Trophoblast cell (in vitro differentiated cells and primary cell): ENCODE measurements at regions not wholly inside any gene's neighbourhood (a gene's known extent, or its start where the extent isn't known, plus 50 kb on each side); places are given as distances from the start of the nearest gene placed in this dataset.

Experiments used
- DNase-seq, 2 donors: peaks; one replicate each; pipeline ENCODE4 v3.0.0-alpha.2; 2016
- H2AFZ ChIP-seq: 2 replicates; pipeline ENCODE4 v1.6.1; 2013; ENCODE audit warnings: low read length, moderate library complexity, mild to moderate bottlenecking; ENCODE audit not compliant: insufficient read depth, poor library complexity
- H2AK5ac ChIP-seq: 2 replicates; pipeline ENCODE4 v1.6.1; 2013; ENCODE audit warnings: mild to moderate bottlenecking, low read length
- H2BK120ac ChIP-seq: 2 replicates; pipeline ENCODE4 v1.6.1; 2013; ENCODE audit warnings: low read length, mild to moderate bottlenecking, moderate library complexity; ENCODE audit not compliant: insufficient read depth, poor library complexity
- H2BK12ac ChIP-seq: 2 replicates; pipeline ENCODE4 v1.6.1; 2013; ENCODE audit warnings: mild to moderate bottlenecking, low read length, moderate library complexity
- H2BK5ac ChIP-seq: 2 replicates; pipeline ENCODE4 v1.6.1; 2013; ENCODE audit warnings: low read length, low read depth, moderate library complexity, mild to moderate bottlenecking; ENCODE audit not compliant: poor library complexity
- H3K14ac ChIP-seq: 2 replicates; pipeline ENCODE4 v1.6.1; 2013; ENCODE audit warnings: mild to moderate bottlenecking, low read length
- H3K18ac ChIP-seq: 2 replicates; pipeline ENCODE4 v1.6.1; 2013; ENCODE audit warnings: mild to moderate bottlenecking, low read length
- H3K23ac ChIP-seq: 2 replicates; pipeline ENCODE4 v1.6.1; 2013; ENCODE audit warnings: low read length
- H3K27ac ChIP-seq: 2 replicates; pipeline ENCODE4 v1.5.1; 2013; ENCODE audit warnings: low read depth, mild to moderate bottlenecking, inconsistent platforms, low read length, moderate library complexity
- H3K27me3 ChIP-seq: 2 replicates; pipeline ENCODE4 v1.6.1; 2013; ENCODE audit warnings: inconsistent platforms, mild to moderate bottlenecking, low read length, moderate library complexity; ENCODE audit not compliant: insufficient read depth
- H3K36me3 ChIP-seq, 2 experiments: 1 replicate in 1 of 2; 2 replicates in 1 of 2; pipeline ENCODE4 v1.6.1; 2013; ENCODE audit warnings: low read length in 2 of 2, mild to moderate bottlenecking in 2 of 2, moderate library complexity in 1 of 2; ENCODE audit not compliant: insufficient read depth in 2 of 2, control insufficient read depth in 1 of 2
- H3K4ac ChIP-seq: 2 replicates; pipeline ENCODE4 v1.6.1; 2013; ENCODE audit warnings: low read depth, mild to moderate bottlenecking, low read length, moderate library complexity
- H3K4me1 ChIP-seq, 2 experiments: 1 replicate in 1 of 2; 2 replicates in 1 of 2; pipeline ENCODE4 v1.6.1; 2013; ENCODE audit warnings: low read length in 2 of 2, mild to moderate bottlenecking in 2 of 2, moderate library complexity in 1 of 2; ENCODE audit not compliant: insufficient read depth in 2 of 2, control insufficient read depth in 1 of 2
- H3K4me2 ChIP-seq: 2 replicates; pipeline ENCODE4 v1.6.1; 2013; ENCODE audit warnings: inconsistent platforms, mild to moderate bottlenecking, low read length, moderate library complexity
- H3K4me3 ChIP-seq: 2 replicates; pipeline ENCODE4 v1.5.1; 2013; ENCODE audit warnings: mild to moderate bottlenecking, low read depth, low read length, inconsistent platforms
- H3K79me1 ChIP-seq: one replicate; pipeline ENCODE4 v1.6.1; 2013; ENCODE audit warnings: low read length
- H3K79me2 ChIP-seq: 2 replicates; pipeline ENCODE4 v1.6.1; 2013; ENCODE audit warnings: low read length, mild to moderate bottlenecking; ENCODE audit not compliant: control insufficient read depth, insufficient read depth, poor library complexity
- H3K9ac ChIP-seq: 2 replicates; pipeline ENCODE4 v1.6.1; 2013; ENCODE audit warnings: mild to moderate bottlenecking, low read length
- H3K9me3 ChIP-seq: 2 replicates; pipeline ENCODE4 v1.6.1; 2013; ENCODE audit warnings: low read depth, mild to moderate bottlenecking, control low read depth, inconsistent platforms, low read length; ENCODE audit not compliant: insufficient read depth
- H4K12ac ChIP-seq: 2 replicates; pipeline ENCODE4 v1.6.1; 2013; ENCODE audit warnings: low read depth, mild to moderate bottlenecking, low read length, moderate library complexity
- H4K8ac ChIP-seq: 2 replicates; pipeline ENCODE4 v1.6.1; 2013; ENCODE audit warnings: low read depth, mild to moderate bottlenecking, low read length, moderate library complexity
- H4K91ac ChIP-seq: one replicate; pipeline ENCODE4 v1.6.1; 2013; ENCODE audit warnings: low read depth, mild to moderate bottlenecking, low read length, moderate library complexity
- WGBS: extraction: QIAGEN DNeasy Blood & Tissue Kit; methylation state at CpG from one replicate; pipeline ENCODE4 v1.1.7; 2013; ENCODE audit warnings: missing lambda C conversion rate; ENCODE audit not compliant: insufficient read length, insufficient coverage; ENCODE audit errors: extremely low coverage; 5-methylcytosine and 5-hydroxymethylcytosine counted together

GRCh38 chr11:11722861-11723260, 101.1 kb upstream of the GALNT18 start:
- no peak overlapping the region for H3K18ac ChIP-seq
- no peak for DNase-seq
- H3K79me1 ChIP-seq = no peaks in the 10 kb centered on the region
- H2BK5ac ChIP-seq = no peak overlapping the region
- no peaks in the 10 kb centered on the region for H3K36me3 ChIP-seq
- no peak overlapping the region for H3K14ac ChIP-seq
- no peak overlapping the region for H2AFZ ChIP-seq
- no peak overlapping the region for H3K4me2 ChIP-seq
- peaks cover 1% of the 10 kb centered on the region for H3K9me3 ChIP-seq
- no peaks in the 10 kb centered on the region for H3K27me3 ChIP-seq
- no peak overlapping the region for H4K8ac ChIP-seq
- H3K9ac ChIP-seq = no peak overlapping the region
- H3K4me3 ChIP-seq = no peak overlapping the region
- H3K23ac ChIP-seq = no peak overlapping the region
- H2AK5ac ChIP-seq = no peak overlapping the region
- no peak overlapping the region for H3K27ac ChIP-seq
- H2BK120ac ChIP-seq = no peak overlapping the region
- no peaks in the 10 kb centered on the region for H3K79me2 ChIP-seq
- no peak overlapping the region for H4K91ac ChIP-seq
- no peaks in the 10 kb centered on the region for H3K4me1 ChIP-seq
- WGBS = no CpG with 5 or more reads among the region's 3 CpGs
- no peak overlapping the region for H4K12ac ChIP-seq
- H2BK12ac ChIP-seq = no peak overlapping the region
- no peak overlapping the region for H3K4ac ChIP-seq

- no peak overlapping the region for H3K18ac ChIP-seq
- no peaks in the 10 kb centered on the region for H3K79me1 ChIP-seq
- H3K27me3 ChIP-seq = no peaks in the 10 kb centered on the region
- H4K12ac ChIP-seq = no peak overlapping the region
- H3K4me1 ChIP-seq = no peaks in the 10 kb centered on the region
- H4K8ac ChIP-seq = no peak overlapping the region
- WGBS = no CpG with 5 or more reads among the region's 3 CpGs
- H3K4ac ChIP-seq = no peak overlapping the region
- no peak overlapping the region for H3K4me3 ChIP-seq
- no peaks in the 10 kb centered on the region for H3K36me3 ChIP-seq
- H2AK5ac ChIP-seq = no peak overlapping the region
- H3K23ac ChIP-seq = no peak overlapping the region
- no peak overlapping the region for H3K9ac ChIP-seq
- no peak overlapping the region for H3K27ac ChIP-seq
- no peak overlapping the region for H4K91ac ChIP-seq
- H3K4me2 ChIP-seq = no peak overlapping the region
- no peaks in the 10 kb centered on the region for H3K79me2 ChIP-seq
- peaks cover 3% of the 10 kb centered on the region for H3K9me3 ChIP-seq
- no peak for DNase-seq
- H2BK12ac ChIP-seq = no peak overlapping the region
- no peak overlapping the region for H2BK5ac ChIP-seq
- H3K14ac ChIP-seq = no peak overlapping the region
- H2AFZ ChIP-seq = no peak overlapping the region
- H2BK120ac ChIP-seq = no peak overlapping the region
Measured at GRCh38 chr11:11722246-11722645, 100.4 kb upstream of the GALNT18 start.

GRCh38 chr11:11718511-11718910, 96.7 kb upstream of the GALNT18 start:
- Histone ChIP-seq H4K91ac (no peak overlapping the region), H2AFZ (no peak overlapping the region), H3K23ac (no peak overlapping the region), H3K4me1 (no peaks in the 10 kb centered on the region), H3K79me1 (no peaks in the 10 kb centered on the region), H2BK12ac (no peak overlapping the region), H3K18ac (no peak overlapping the region), H2BK5ac (no peak overlapping the region), H3K4me2 (no peak overlapping the region), H3K27ac (no peak overlapping the region), H4K8ac (no peak overlapping the region), H4K12ac (no peak overlapping the region), H3K27me3 (no peaks in the 10 kb centered on the region), H3K9ac (no peak overlapping the region), H2BK120ac (no peak overlapping the region), H3K79me2 (no peaks in the 10 kb centered on the region), H3K4me3 (no peak overlapping the region), H3K14ac (no peak overlapping the region), H3K36me3 (no peaks in the 10 kb centered on the region), H2AK5ac (no peak overlapping the region), H3K9me3 (peaks cover 10% of the 10 kb centered on the region), H3K4ac (no peak overlapping the region)
- no peak for DNase-seq
- WGBS = no CpG with 5 or more reads among the region's 3 CpGs

- Histone ChIP-seq H3K79me2 (no peaks in the 10 kb centered on the region), H2AFZ (no peak overlapping the region), H3K79me1 (no peaks in the 10 kb centered on the region), H3K4ac (no peak overlapping the region), H3K36me3 (no peaks in the 10 kb centered on the region), H3K9ac (no peak overlapping the region), H2AK5ac (no peak overlapping the region), H3K23ac (no peak overlapping the region), H2BK120ac (no peak overlapping the region), H3K18ac (no peak overlapping the region), H2BK5ac (no peak overlapping the region), H3K27me3 (no peaks in the 10 kb centered on the region), H3K9me3 (peaks cover 9% of the 10 kb centered on the region), H3K4me2 (no peak overlapping the region), H3K27ac (no peak overlapping the region), H3K14ac (no peak overlapping the region), H4K91ac (no peak overlapping the region), H2BK12ac (no peak overlapping the region), H3K4me1 (no peaks in the 10 kb centered on the region), H3K4me3 (no peak overlapping the region), H4K8ac (no peak overlapping the region), H4K12ac (no peak overlapping the region)
- WGBS = no CpG with 5 or more reads among the region's 15 CpGs
- DNase-seq = no peak
Measured at GRCh38 chr11:11717064-11717725, 95.4 kb upstream of the GALNT18 start.
